ENCODE measurements at regions not wholly inside any gene's neighbourhood (a gene's known extent, or its start where the extent isn't known, plus 50 kb on each side); places are given as distances from the start of the nearest gene placed in this dataset.

GRCh38 chr5:31048282-31049270, 144.9 kb upstream of the CDH6 start:
- no peak overlapping the region for H3K4me3 Mint-ChIP-seq
- no peak overlapping the region for H3K27ac Mint-ChIP-seq
- H3K36me3 Mint-ChIP-seq (ENCODE audit: low read depth): no peaks in the 10 kb centered on the region
- no peaks in the 10 kb centered on the region for H3K4me1 Mint-ChIP-seq
- peaks cover 11% of the 10 kb centered on the region for H3K9me3 Mint-ChIP-seq
- no peak for ATAC-seq (replicated peaks)
- H3K27me3 Mint-ChIP-seq: no peaks in the 10 kb centered on the region

GRCh38 chr5:31047621-31048020, 145.9 kb upstream of the CDH6 start:
- peaks cover 9% of the 10 kb centered on the region for H3K9me3 Mint-ChIP-seq
- H3K4me1 Mint-ChIP-seq: no peaks in the 10 kb centered on the region
- H3K27ac Mint-ChIP-seq: no peak overlapping the region
- H3K36me3 Mint-ChIP-seq (ENCODE audit: low read depth): no peaks in the 10 kb centered on the region
- no peaks in the 10 kb centered on the region for H3K27me3 Mint-ChIP-seq
- H3K4me3 Mint-ChIP-seq: no peak overlapping the region
- no peak for ATAC-seq (replicated peaks)

- peaks cover 9% of the 10 kb centered on the region for H3K9me3 Mint-ChIP-seq
- no peaks in the 10 kb centered on the region for H3K4me1 Mint-ChIP-seq
- no peak overlapping the region for H3K27ac Mint-ChIP-seq
- no peaks in the 10 kb centered on the region for H3K27me3 Mint-ChIP-seq
- no peak for ATAC-seq (replicated peaks)
- no peak overlapping the region for H3K4me3 Mint-ChIP-seq
- no peaks in the 10 kb centered on the region for H3K36me3 Mint-ChIP-seq (ENCODE audit: low read depth)
Measured at GRCh38 chr5:31047007-31047406, 146.5 kb upstream of the CDH6 start.

GRCh38 chr5:31036411-31036810, 157.1 kb upstream of the CDH6 start:
- Mint-ChIP-seq H3K4me3 (no peak overlapping the region), H3K4me1 (no peaks in the 10 kb centered on the region), H3K27me3 (no peaks in the 10 kb centered on the region), H3K36me3 (ENCODE audit: low read depth) (no peaks in the 10 kb centered on the region), H3K27ac (no peak overlapping the region), H3K9me3 (peaks cover 20% of the 10 kb centered on the region)
- no peak for ATAC-seq (replicated peaks)

- Mint-ChIP-seq H3K4me1 (no peaks in the 10 kb centered on the region), H3K27me3 (no peaks in the 10 kb centered on the region)
Measured at GRCh38 chr5:31033295-31033694, 160.2 kb upstream of the CDH6 start.

GRCh38 chr5:31029925-31030324, 163.6 kb upstream of the CDH6 start:
- ATAC-seq (replicated peaks): no peak
- no peaks in the 10 kb centered on the region for H3K27me3 Mint-ChIP-seq
- no peak overlapping the region for H3K4me3 Mint-ChIP-seq
- H3K36me3 Mint-ChIP-seq (ENCODE audit: low read depth): no peaks in the 10 kb centered on the region
- no peaks in the 10 kb centered on the region for H3K4me1 Mint-ChIP-seq
- no peak overlapping the region for H3K27ac Mint-ChIP-seq
- peaks cover 4% of the 10 kb centered on the region for H3K9me3 Mint-ChIP-seq

More at GRCh38 chr5:31033295-31033694, 160.2 kb upstream of the CDH6 start:
- ATAC-seq (replicated peaks): no peak
- Mint-ChIP-seq H3K36me3 (ENCODE audit: low read depth) (no peaks in the 10 kb centered on the region), H3K9me3 (peaks cover 17% of the 10 kb centered on the region), H3K4me3 (no peak overlapping the region), H3K27ac (no peak overlapping the region)

- H3K27me3 Mint-ChIP-seq: no peaks in the 10 kb centered on the region
- H3K9me3 Mint-ChIP-seq: peaks cover 6% of the 10 kb centered on the region
- H3K27ac Mint-ChIP-seq: no peak overlapping the region
- no peaks in the 10 kb centered on the region for H3K4me1 Mint-ChIP-seq
- no peaks in the 10 kb centered on the region for H3K36me3 Mint-ChIP-seq (ENCODE audit: low read depth)
- H3K4me3 Mint-ChIP-seq: no peak overlapping the region
- ATAC-seq (replicated peaks): no peak
Measured at GRCh38 chr5:31027721-31028120, 165.8 kb upstream of the CDH6 start.

GRCh38 chr5:31023105-31023504, 170.4 kb upstream of the CDH6 start:
- ATAC-seq (replicated peaks): no peak
- H3K9me3 Mint-ChIP-seq: peaks cover 5% of the 10 kb centered on the region
- no peak overlapping the region for H3K4me3 Mint-ChIP-seq
- H3K36me3 Mint-ChIP-seq (ENCODE audit: low read depth): no peaks in the 10 kb centered on the region
- H3K27ac Mint-ChIP-seq: no peak overlapping the region
- H3K27me3 Mint-ChIP-seq: no peaks in the 10 kb centered on the region
- no peaks in the 10 kb centered on the region for H3K4me1 Mint-ChIP-seq

GRCh38 chr5:31021181-31021624, 172.3 kb upstream of the CDH6 start:
- no peak overlapping the region for H3K27ac Mint-ChIP-seq
- peaks cover 11% of the 10 kb centered on the region for H3K9me3 Mint-ChIP-seq
- H3K36me3 Mint-ChIP-seq (ENCODE audit: low read depth): no peaks in the 10 kb centered on the region
- ATAC-seq (replicated peaks): no peak
- H3K4me1 Mint-ChIP-seq: no peaks in the 10 kb centered on the region
- no peak overlapping the region for H3K4me3 Mint-ChIP-seq
- no peaks in the 10 kb centered on the region for H3K27me3 Mint-ChIP-seq

- Mint-ChIP-seq H3K4me3 (no peak overlapping the region), H3K27me3 (no peaks in the 10 kb centered on the region), H3K36me3 (ENCODE audit: low read depth) (no peaks in the 10 kb centered on the region), H3K27ac (no peak overlapping the region), H3K9me3 (peaks cover 35% of the 10 kb centered on the region), H3K4me1 (no peaks in the 10 kb centered on the region)
- no peak for ATAC-seq (replicated peaks)
Measured at GRCh38 chr5:31008231-31008630, 185.3 kb upstream of the CDH6 start.

GRCh38 chr5:31007672-31008071, 185.8 kb upstream of the CDH6 start:
- no peak for ATAC-seq (replicated peaks)
- Mint-ChIP-seq H3K4me3 (no peak overlapping the region), H3K27me3 (no peaks in the 10 kb centered on the region)

GRCh38 chr5:31000287-31000686, 193.2 kb upstream of the CDH6 start:
- Mint-ChIP-seq H3K36me3 (ENCODE audit: low read depth) (no peaks in the 10 kb centered on the region), H3K4me3 (no peak overlapping the region), H3K9me3 (peaks cover 16% of the 10 kb centered on the region), H3K4me1 (no peaks in the 10 kb centered on the region), H3K27me3 (no peaks in the 10 kb centered on the region), H3K27ac (no peak overlapping the region)
- no peak for ATAC-seq (replicated peaks)

More at GRCh38 chr5:31007672-31008071, 185.8 kb upstream of the CDH6 start:
- Mint-ChIP-seq H3K4me1 (no peaks in the 10 kb centered on the region), H3K27ac (no peak overlapping the region), H3K9me3 (peaks cover 35% of the 10 kb centered on the region), H3K36me3 (ENCODE audit: low read depth) (no peaks in the 10 kb centered on the region)

GRCh38 chr5:30997681-30998080, 195.8 kb upstream of the CDH6 start:
- Mint-ChIP-seq H3K4me3 (no peak overlapping the region), H3K9me3 (peaks cover 11% of the 10 kb centered on the region), H3K27me3 (no peaks in the 10 kb centered on the region), H3K27ac (no peak overlapping the region), H3K4me1 (no peaks in the 10 kb centered on the region), H3K36me3 (ENCODE audit: low read depth) (no peaks in the 10 kb centered on the region)
- ATAC-seq (replicated peaks): no peak

GRCh38 chr5:30994902-30995301, 198.6 kb upstream of the CDH6 start:
- no peaks in the 10 kb centered on the region for H3K27me3 Mint-ChIP-seq
- H3K9me3 Mint-ChIP-seq: peaks cover 8% of the 10 kb centered on the region
- no peak overlapping the region for H3K4me3 Mint-ChIP-seq
- no peaks in the 10 kb centered on the region for H3K4me1 Mint-ChIP-seq
- no peaks in the 10 kb centered on the region for H3K36me3 Mint-ChIP-seq (ENCODE audit: low read depth)
- ATAC-seq (replicated peaks): no peak
- H3K27ac Mint-ChIP-seq: no peak overlapping the region

GRCh38 chr5:30994176-30994575, 199.3 kb upstream of the CDH6 start:
- peaks cover 8% of the 10 kb centered on the region for H3K9me3 Mint-ChIP-seq
- no peak overlapping the region for H3K27ac Mint-ChIP-seq
- no peaks in the 10 kb centered on the region for H3K36me3 Mint-ChIP-seq (ENCODE audit: low read depth)
- no peak overlapping the region for H3K4me3 Mint-ChIP-seq
- H3K4me1 Mint-ChIP-seq: no peaks in the 10 kb centered on the region
- no peak for ATAC-seq (replicated peaks)
- no peaks in the 10 kb centered on the region for H3K27me3 Mint-ChIP-seq
